ENCODE measurements at regions not wholly inside any gene's neighbourhood (a gene's known extent, or its start where the extent isn't known, plus 50 kb on each side); places are given as distances from the start of the nearest gene placed in this dataset.
A peak's percentile ranks its signal among the peaks of the same experiment; 100 is the strongest.
"Not testable (repeated sequence)": the region's sequence is repeated elsewhere in the genome, so short reads cannot be mapped to it uniquely, and the experiment has no call there.

GRCh38 chr1:194068446-194069167 lies 882.2 kb upstream of the B3GALT2 start:
- no peak for DNase-seq (ENCODE audit: low spot score)

DNA sequence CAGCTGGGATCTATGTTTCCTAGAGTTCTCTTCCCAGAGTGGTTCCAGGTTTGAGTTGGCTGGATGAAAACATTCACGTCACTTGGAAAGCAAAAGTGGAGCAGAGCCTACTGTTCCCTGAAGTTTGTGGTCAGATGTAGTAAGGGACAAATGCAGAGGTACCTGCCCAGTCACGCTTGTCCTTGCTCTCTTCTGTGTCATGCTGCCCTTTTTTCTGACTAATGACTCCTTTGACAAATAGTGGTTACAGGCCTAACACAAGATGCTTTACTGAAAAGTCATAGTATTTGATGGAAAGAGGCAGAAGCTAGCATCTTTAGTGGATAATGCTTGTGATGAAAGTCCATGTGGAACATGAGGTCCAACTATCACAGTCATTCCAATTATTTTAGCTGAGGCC lies 881.4 kb upstream of the B3GALT2 start:
- DNase-seq (ENCODE audit: low spot score), result no peak

GRCh38 chr1:194062962-194063361 lies 876.5 kb upstream of the B3GALT2 start:
- no peak for DNase-seq (ENCODE audit: low spot score)

DNA sequence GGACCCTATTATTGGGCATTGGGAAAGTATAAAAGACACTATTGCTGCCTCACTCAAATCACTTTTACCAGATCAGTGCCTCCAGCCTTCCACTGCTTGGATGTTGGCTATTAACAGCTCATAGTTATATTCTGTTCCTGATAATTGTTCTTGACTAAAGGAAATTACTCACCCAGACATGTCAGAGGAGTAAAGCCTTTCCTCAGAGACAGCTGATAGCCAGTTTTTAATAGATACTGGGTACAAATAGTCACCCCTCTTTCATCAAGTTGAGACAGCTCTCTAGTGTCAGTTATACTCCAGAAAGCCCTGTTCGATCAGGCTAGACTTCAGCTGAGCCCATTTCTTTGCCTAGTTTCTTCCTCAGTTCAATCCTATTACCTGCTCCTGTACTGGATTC lies 876.1 kb upstream of the B3GALT2 start:
- DNase-seq (ENCODE audit: low spot score), result no peak

DNA sequence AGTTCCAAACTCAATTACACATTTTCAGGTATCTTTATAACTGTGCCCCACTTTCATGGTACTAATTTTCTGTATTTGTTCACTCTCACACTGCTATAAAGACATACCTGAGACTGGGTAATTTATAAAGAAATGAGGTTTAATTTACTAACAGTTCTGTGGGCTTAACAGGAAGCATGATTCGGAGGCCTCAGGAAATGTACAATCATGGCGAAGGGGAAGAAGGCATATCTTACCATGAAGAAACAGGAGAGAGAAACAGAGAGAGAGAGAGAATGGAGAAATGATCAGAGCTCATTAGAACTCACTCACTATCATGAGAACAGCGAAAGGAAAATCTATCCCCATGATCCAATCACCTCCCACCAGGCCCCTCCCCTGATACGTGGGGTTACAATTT lies 874.1 kb upstream of the B3GALT2 start:
- DNase-seq (ENCODE audit: low spot score), result no peak

- DNase-seq (ENCODE audit: low spot score), result not testable (repeated sequence)
Measured at GRCh38 chr1:194058268-194058667, 871.9 kb upstream of the B3GALT2 start.

- no peak for DNase-seq (ENCODE audit: low spot score)
Measured at GRCh38 chr1:194056169-194056568, 869.8 kb upstream of the B3GALT2 start.

DNA sequence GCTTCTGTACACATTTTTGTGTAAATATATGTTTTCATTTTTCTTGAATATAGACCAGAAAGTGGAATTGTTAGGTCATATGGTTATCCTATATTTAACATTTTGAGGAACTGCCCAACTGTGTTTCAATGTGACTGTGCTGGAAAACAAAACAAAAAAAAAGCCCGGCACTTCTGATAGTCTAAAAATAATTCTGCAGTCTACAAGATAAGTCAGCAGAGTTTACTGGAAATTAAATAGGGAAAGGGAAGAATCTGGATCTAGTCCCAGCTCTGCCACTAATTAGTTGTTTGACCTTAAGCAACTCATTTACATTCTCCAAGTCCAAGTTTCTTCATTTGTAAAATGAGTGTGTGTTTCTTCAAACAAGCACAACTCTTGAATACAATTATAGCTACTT lies 869.1 kb upstream of the B3GALT2 start:
- DNase-seq (ENCODE audit: low spot score), result peak; percentile 12

- DNase-seq (ENCODE audit: low spot score), result no peak
Measured at GRCh38 chr1:194052514-194053338, 866.3 kb upstream of the B3GALT2 start.

DNA sequence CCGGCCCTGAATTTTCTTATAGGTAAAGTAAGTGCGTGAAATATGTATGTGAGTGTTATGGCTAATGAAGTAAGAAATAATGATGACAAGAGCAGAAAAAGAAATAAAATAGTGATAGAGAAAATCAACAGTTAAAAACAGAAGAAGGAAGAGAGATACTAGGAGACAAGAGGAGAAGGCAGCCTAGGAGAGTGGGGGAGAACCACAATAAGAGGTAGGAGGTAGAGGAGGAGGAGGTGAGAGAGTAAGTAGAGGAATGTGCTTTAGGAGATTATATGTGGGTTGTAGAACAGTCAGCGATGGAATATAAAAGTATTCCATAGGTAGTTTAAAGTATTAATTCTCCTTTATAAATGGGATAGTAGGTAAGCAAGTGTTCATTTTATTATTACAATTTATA lies 861.5 kb upstream of the B3GALT2 start:
- no peak for DNase-seq (ENCODE audit: low spot score)

DNA sequence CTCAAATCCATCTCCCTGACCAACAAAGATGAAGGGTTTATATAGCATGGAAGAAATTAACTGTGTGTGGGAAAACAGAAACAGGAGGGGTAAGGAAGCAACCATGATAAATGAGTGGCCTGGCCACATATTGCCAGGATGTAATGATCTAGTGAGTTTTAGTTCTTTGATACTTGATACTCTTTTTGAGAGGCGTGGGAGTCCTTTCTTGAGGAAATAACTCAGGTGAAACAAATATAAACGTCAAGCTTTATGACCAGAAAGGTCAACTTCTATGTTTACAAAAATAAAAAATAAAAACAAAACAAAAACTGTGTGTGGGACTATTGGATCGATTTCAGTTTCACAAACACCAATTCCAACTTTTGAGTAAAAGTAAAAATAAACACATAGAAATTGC lies 860.8 kb upstream of the B3GALT2 start:
- DNase-seq (ENCODE audit: low spot score), result no peak

GRCh38 chr1:194045416-194045815 lies 859.0 kb upstream of the B3GALT2 start:
- no peak for DNase-seq (ENCODE audit: low spot score)

DNA sequence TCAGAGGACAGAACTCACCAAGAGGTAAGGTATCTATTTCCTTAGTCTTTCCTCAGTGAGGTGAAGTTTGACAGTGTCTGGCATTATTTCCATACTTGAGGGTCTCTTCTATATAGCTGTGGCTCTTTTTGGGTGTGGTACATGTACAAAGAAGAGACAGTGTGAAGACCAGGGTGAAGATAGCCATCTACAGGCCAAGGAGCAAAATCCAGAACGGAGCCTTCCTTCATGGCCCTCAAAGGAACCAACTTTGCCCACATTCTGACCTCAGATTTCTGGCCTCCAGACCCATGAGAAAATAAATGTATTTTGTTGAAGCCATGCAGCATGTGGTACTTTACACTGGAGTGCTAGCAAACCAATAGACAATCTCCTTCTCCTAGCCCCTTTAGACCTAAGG lies 858.5 kb upstream of the B3GALT2 start:
- no peak for DNase-seq (ENCODE audit: low spot score)

DNA sequence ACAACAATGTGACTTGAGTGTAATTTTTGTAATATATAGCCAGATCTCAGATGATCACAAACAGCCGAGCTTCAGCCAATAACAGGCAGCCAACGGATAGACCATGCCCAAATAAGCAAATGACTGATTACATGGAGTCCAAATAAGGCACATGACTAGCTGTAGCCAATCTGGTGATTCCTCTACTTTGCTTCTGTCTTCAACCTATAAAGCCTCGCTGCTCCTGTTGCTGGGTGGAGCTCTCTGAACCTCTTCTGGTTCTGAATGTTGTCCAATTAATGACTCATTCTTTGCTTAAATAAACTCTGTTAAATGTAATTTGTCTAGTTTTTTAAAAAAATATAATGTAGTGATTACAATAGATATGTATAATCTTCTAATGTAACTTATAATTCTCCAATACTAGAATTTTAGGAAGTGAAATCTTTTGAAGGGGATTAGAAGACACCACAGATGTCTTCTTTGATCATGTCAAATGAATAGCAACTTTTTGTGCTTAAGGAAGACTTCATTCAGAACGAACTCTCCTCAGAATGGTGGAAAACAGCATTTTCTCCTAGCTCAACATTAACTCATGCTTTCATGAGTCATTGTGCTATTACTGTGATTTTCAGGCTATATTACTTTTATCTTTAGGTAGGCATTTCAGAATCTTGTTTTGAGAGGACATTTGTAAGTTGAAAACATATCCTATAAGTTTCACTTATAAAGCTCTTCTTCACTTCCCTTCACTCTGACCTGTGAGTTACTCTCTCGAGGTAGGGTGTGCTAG lies 857.8 kb upstream of the B3GALT2 start:
- no peak for DNase-seq (ENCODE audit: low spot score)

- DNase-seq (ENCODE audit: low spot score), result no peak
Measured at GRCh38 chr1:194042736-194043135, 856.3 kb upstream of the B3GALT2 start.

- no peak for DNase-seq (ENCODE audit: low spot score)
Measured at GRCh38 chr1:194040496-194040895, 854.1 kb upstream of the B3GALT2 start.

- DNase-seq (ENCODE audit: low spot score), result no peak
Measured at GRCh38 chr1:194039578-194039977, 853.2 kb upstream of the B3GALT2 start.

DNA sequence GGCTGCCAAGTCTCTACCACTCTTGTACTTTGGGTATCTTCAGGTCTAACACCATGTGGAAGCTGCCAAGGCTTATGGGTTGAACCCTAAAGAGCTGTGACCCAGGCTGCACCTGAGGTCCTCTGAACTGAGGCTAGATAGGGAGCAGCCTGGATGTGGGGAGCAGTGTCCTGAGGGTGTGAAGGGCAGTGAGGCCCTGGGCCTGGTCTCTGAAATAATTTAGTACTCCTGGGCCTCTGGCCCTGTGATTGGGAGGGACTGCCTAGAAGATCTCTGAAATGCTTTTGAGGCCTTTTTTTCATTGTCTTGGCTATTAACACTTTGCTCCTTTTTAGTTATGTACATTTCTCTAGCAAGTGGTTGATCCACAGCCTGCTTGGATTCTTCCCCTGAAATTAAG lies 847.2 kb upstream of the B3GALT2 start:
- DNase-seq (ENCODE audit: low spot score), result no peak

DNA sequence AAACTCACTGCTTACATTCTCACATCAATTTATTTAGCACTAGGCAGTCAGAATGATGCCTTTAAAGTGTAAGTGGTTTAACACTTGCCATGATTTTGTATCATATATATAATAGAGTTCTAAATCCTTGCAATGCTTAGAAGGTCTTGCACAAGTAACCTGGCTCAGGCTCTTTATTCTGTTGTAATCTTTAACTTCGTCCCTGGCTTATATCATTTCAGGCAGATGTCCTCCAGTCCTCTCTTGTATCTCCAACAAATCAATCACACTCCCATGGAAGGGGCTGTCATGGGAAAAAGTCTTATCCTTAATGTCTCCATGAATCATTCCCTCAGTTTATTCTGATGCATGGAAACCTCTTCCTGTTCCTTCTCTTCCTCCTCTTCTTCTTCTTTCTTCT lies 841.6 kb upstream of the B3GALT2 start:
- DNase-seq (ENCODE audit: low spot score), result no peak

- DNase-seq (ENCODE audit: low spot score), result no peak
Measured at GRCh38 chr1:194026422-194026821, 840.0 kb upstream of the B3GALT2 start.

GRCh38 chr1:194024659-194025058 lies 838.2 kb upstream of the B3GALT2 start:
- no peak for DNase-seq (ENCODE audit: low spot score)

- DNase-seq (ENCODE audit: low spot score), result no peak
Measured at GRCh38 chr1:194014014-194014413, 827.6 kb upstream of the B3GALT2 start.

DNA sequence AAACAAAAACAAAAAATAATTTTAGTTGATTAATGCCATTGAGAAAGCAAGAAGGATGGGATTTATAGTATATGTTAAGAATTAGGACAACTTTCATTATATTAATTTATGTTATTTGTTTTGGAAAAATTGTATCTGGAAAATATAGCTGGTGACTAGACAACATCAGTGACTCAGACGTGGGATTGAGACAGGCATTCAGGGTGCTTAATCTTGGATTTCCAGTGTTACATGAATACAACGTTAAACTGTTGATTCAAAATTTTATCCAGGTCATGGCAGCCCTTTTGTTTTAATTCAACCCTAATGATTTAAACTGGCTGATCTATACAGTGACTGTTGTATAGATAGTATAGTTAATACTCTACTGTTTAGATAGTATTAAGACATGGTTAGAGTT lies 827.1 kb upstream of the B3GALT2 start:
- DNase-seq (ENCODE audit: low spot score), result no peak
